ENCODE measurements at regions not wholly inside any gene's neighbourhood (a gene's known extent, or its start where the extent isn't known, plus 50 kb on each side); places are given as distances from the start of the nearest gene placed in this dataset.

DNA sequence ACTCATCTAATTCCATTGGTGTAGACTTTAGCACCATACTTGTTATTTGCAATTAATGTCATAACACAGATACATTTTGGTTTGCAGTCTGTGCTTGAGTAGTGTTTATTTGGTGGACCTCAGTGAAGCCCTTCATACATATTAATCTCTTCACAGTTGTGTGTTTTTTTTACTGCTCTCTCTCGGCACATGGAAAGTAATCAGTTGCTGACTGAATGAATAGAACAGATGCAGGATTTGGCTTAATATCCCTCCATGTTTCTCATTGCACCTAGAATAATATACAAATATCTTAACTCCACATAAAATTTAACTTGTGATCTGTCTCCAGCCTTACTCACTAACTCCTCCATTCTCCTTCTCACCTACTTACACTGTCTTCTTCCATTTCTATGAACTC lies 319.1 kb downstream of the DMRT2 start:
- CTCF ChIA-PET: no interaction called here
- no peak for DNase-seq (ENCODE audit: low read depth, low spot score)
- POLR2A ChIA-PET: no interaction called here
- no peak overlapping the region for H3K4me3 ChIP-seq (ENCODE audit: low read depth, low read length)
- no peak for TF ChIP-seq CTCF (IDR thresholded peaks at IDR 0.05; ENCODE audit: insufficient read depth, low read length, missing control alignments)

- CTCF ChIA-PET: no interaction called here
- no peak for TF ChIP-seq CTCF (IDR thresholded peaks at IDR 0.05; ENCODE audit: insufficient read depth, low read length, missing control alignments)
- no peak for DNase-seq (ENCODE audit: low read depth, low spot score)
- POLR2A ChIA-PET: no interaction called here
- H3K4me3 ChIP-seq (ENCODE audit: low read depth, low read length): no peak overlapping the region
Observed at GRCh38 chr9:1373445-1373844, 323.3 kb downstream of the DMRT2 start.

DNA sequence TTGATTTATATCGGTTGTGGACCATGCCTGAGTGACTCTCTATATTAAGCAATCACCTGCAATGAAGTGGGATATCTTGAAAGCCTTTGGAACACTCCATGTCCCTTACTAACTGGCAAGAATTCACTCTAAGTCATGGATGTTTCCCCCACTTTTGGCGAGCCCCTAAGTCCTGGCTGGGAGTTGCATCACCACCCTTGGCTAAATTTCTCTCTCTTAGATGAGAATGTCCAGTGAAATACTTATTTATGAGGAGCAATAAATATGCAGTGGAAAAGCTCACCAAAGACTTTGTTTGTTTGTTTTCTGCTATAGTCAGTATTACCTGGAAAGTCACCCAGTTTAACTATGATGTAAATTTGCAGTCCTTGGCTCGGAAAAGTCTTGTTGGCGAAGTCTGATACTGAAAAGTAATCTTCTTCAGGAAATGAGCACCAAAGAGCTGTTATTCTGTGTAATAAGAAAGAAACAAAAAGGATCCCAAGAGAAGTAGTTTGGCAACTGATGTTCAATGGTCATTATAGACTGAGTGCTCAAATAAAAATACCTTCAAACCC lies 333.8 kb downstream of the DMRT2 start:
- no peak for DNase-seq (ENCODE audit: low read depth, low spot score)
- ChIA-PET CTCF (no interaction called here), POLR2A (no interaction called here)
- no peak overlapping the region for H3K4me3 ChIP-seq (ENCODE audit: low read depth, low read length)
- no peak for TF ChIP-seq CTCF (IDR thresholded peaks at IDR 0.05; ENCODE audit: insufficient read depth, low read length, missing control alignments)

- H3K4me3 ChIP-seq (ENCODE audit: low read depth, low read length): no peak overlapping the region
- TF ChIP-seq CTCF (IDR thresholded peaks at IDR 0.05; ENCODE audit: insufficient read depth, low read length, missing control alignments): no peak
- ChIA-PET POLR2A (no interaction called here), CTCF (no interaction called here)
- DNase-seq (ENCODE audit: low read depth, low spot score): no peak
Observed at GRCh38 chr9:1384816-1385215, 334.7 kb downstream of the DMRT2 start.

GRCh38 chr9:1386420-1386819 lies 336.3 kb downstream of the DMRT2 start:
- H3K4me3 ChIP-seq (ENCODE audit: low read depth, low read length): no peak overlapping the region
- no peak for DNase-seq (ENCODE audit: low read depth, low spot score)
- no peak for TF ChIP-seq CTCF (IDR thresholded peaks at IDR 0.05; ENCODE audit: insufficient read depth, low read length, missing control alignments)
- CTCF ChIA-PET: no interaction called here
- POLR2A ChIA-PET: no interaction called here

DNA sequence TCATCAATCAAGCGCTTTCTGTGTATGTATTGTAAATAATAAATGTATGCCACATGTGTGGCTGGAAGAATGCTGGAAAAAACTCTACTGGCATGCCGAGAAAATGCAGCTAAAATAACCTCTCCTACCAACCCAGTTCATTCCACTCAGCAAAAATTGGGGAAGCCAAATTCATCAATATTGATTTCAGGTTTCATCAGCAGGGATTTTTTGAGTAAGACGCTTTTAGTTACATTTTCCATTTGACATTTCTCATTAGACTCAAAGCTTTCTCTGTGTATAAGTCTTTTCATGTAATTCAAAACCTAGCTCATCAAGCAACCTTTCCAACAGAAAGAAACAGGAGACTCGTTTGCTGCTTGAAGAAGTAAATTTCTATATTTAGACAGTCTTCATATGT lies 338.1 kb downstream of the DMRT2 start:
- no peak for DNase-seq (ENCODE audit: low read depth, low spot score)
- ChIA-PET POLR2A (no interaction called here), CTCF (no interaction called here)
- no peak for TF ChIP-seq CTCF (IDR thresholded peaks at IDR 0.05; ENCODE audit: insufficient read depth, low read length, missing control alignments)
- no peak overlapping the region for H3K4me3 ChIP-seq (ENCODE audit: low read depth, low read length)

Data from AG04449 (cell line).